Kidney epithelial cell (primary cell): ENCODE measurements at regions not wholly inside any gene's neighbourhood (a gene's known extent, or its start where the extent isn't known, plus 50 kb on each side); places are given as distances from the start of the nearest gene placed in this dataset.

Experiments used
- DNase-seq: peaks from one replicate; pipeline ENCODE4 v3.0.0-alpha.2; 2010; ENCODE audit warnings: low read depth
- H3K27me3 ChIP-seq: 2 replicates; pipeline ENCODE4 v1.6.0; 2011; ENCODE audit warnings: low read length; ENCODE audit not compliant: control insufficient read depth, insufficient read depth
- H3K36me3 ChIP-seq: 2 replicates; pipeline ENCODE4 v1.5.1; 2011; ENCODE audit warnings: low read length; ENCODE audit not compliant: control insufficient read depth, insufficient read depth
- H3K4me3 ChIP-seq: 2 replicates; pipeline ENCODE4 v1.5.1; 2011; ENCODE audit warnings: low read depth, mild to moderate bottlenecking, control low read depth, low read length
- CTCF ChIP-seq: IDR thresholded peaks from 2 replicates; pipeline ENCODE4 v1.5.1; 2011; ENCODE audit warnings: mild to moderate bottlenecking, moderate library complexity, low read length, control low read depth, inconsistent platforms; ENCODE audit not compliant: insufficient read depth, poor library complexity, severe bottlenecking

DNA sequence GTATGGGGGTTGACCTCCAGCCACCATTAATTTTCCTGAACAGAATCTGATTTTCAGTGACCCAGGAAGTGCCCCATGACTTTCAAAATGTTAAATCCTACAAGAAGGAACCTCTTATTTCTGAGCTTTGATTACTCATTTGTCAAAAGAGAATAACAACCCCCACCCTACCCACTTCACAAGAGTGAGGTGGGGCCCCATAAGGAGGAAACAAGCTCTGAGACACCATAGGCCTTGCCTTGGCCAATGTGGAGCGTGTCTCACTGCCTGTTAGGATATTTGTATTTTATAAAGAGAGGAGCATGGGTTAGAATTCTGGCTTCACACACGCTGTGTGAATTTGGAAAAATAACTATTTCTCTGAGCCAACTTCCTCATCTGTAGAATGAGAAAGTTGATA is 158.9 kb downstream of the TTC32 start:
- no peak for DNase-seq
- no peaks in the 10 kb centered on the region for H3K36me3 ChIP-seq
- H3K4me3 ChIP-seq: no peak overlapping the region
- H3K27me3 ChIP-seq: no peaks in the 10 kb centered on the region
- no peak for TF ChIP-seq CTCF

GRCh38 chr2:19739256-19739655 is 162.5 kb downstream of the TTC32 start:
- no peak for TF ChIP-seq CTCF
- DNase-seq: no peak
- Histone ChIP-seq H3K4me3 (no peak overlapping the region), H3K27me3 (no peaks in the 10 kb centered on the region), H3K36me3 (no peaks in the 10 kb centered on the region)

DNA sequence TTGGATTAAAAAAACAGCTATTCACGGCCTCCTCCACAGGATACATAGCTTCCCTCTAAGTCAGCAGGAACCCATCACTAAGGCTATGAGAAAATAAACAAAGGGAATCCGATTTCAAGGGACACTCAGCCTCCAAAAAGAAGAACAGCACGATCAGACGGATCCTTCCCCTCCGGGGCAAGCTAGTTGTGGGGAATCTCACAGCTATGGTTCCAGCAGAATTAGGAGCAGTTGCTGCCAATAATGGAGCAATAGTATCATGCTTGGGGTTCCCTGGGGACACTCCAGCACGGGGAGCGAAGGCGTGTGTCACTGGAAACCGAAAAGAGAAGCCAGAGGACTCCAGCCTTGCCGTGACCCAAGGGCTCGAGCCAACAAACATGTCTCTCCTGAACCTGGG is 163.1 kb downstream of the TTC32 start:
- Histone ChIP-seq H3K27me3 (no peaks in the 10 kb centered on the region), H3K4me3 (no peak overlapping the region), H3K36me3 (no peaks in the 10 kb centered on the region)
- no peak for TF ChIP-seq CTCF
- no peak for DNase-seq

GRCh38 chr2:19736191-19736831 is 165.5 kb downstream of the TTC32 start:
- Histone ChIP-seq H3K27me3 (no peaks in the 10 kb centered on the region), H3K4me3 (no peak overlapping the region), H3K36me3 (no peaks in the 10 kb centered on the region)
- DNase-seq: no peak
- no peak for TF ChIP-seq CTCF

DNA sequence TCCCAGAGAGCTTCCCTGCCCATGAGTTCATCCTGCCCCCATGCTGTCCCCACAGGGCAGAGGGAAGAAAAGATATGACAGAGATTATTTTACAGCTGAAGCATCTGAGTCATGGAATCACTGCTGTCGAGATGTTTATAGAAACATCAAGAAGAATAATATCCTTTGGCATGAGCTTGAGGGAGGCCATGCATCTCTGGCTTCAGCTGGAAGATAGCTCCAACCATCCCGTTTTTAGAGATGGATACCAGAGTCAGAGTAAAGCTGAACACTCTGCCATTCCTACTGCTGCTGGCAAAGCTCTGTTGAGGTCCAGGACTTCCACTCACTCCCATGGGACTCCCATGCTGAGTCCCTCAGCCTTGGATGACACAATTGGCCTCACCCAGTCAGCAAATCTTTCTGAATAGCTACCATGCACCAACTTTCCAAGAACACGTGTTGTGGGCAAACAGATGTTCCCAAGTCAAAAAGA is 167.8 kb downstream of the TTC32 start:
- no peaks in the 10 kb centered on the region for H3K36me3 ChIP-seq
- DNase-seq: no peak
- no peak for TF ChIP-seq CTCF
- H3K27me3 ChIP-seq: no peaks in the 10 kb centered on the region
- H3K4me3 ChIP-seq: no peak overlapping the region

DNA sequence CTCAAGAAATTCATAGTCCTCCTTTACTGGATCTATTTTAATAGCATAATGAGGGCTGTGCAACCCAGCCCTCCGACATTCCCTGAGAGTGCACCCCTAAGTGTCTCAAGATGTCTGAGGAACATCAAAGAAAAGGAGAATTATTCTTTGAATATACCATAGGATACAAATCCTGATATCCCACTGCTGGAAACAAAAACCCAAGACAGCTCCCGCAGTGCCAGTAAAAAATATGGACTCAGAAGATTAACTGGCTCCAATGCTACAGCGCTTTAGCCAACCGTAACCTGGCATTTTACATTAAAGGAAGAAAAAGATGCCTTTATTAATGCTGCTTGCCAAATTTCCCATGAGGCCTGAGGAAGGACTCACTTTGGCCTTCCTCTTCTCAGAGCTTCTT is 168.4 kb downstream of the TTC32 start:
- DNase-seq: no peak
- Histone ChIP-seq H3K4me3 (no peak overlapping the region), H3K27me3 (no peaks in the 10 kb centered on the region), H3K36me3 (no peaks in the 10 kb centered on the region)
- no peak for TF ChIP-seq CTCF
